ENCODE measurements at regions not wholly inside any gene's neighbourhood (a gene's known extent, or its start where the extent isn't known, plus 50 kb on each side); places are given as distances from the start of the nearest gene placed in this dataset.
"Not testable (repeated sequence)": the region's sequence is repeated elsewhere in the genome, so short reads cannot be mapped to it uniquely, and the experiment has no call there.

DNA sequence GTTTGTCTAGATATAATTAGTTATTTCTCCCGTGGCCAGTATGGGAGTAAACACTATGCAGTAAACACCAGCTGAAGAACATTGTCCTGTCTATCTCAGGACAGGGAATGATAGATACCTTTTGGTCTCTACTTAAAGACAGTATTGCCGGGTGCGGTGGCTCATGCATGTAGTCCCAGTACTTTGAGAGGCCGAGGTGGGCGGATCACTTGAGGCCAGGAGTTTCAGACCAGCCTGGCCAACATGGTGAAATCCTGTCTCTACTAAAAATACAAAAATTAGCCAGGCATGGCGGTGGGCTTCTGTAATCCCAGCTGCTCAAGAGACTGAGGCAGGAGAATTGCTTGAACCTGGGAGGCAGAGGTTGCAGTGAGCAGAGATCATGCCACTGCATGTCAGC lies 226.4 kb downstream of the TM9SF2 start:
- not testable (repeated sequence) for H3K9me3 ChIP-seq (replicated peaks; ENCODE audit: low read length); H3K4me3 ChIP-seq (ENCODE audit: low read length); H3K9ac ChIP-seq (ENCODE audit: low read depth, low read length); H3K4me2 ChIP-seq (ENCODE audit: low read length); H3K27me3 ChIP-seq (ENCODE audit: control insufficient read depth, insufficient read depth, low read length); H3K4me1 ChIP-seq (ENCODE audit: control insufficient read depth, insufficient read depth, low read length); H3K36me3 ChIP-seq (ENCODE audit: insufficient read depth, low read length)

- Histone ChIP-seq H3K27me3 (ENCODE audit: control insufficient read depth, insufficient read depth, low read length) (no peaks in the 10 kb centered on the region), H3K36me3 (ENCODE audit: insufficient read depth, low read length) (no peaks in the 10 kb centered on the region), H3K9ac (ENCODE audit: low read depth, low read length) (no peak overlapping the region), H3K4me2 (ENCODE audit: low read length) (no peak overlapping the region), H3K9me3 (replicated peaks; ENCODE audit: low read length) (no peaks in the 10 kb centered on the region), H3K4me1 (ENCODE audit: control insufficient read depth, insufficient read depth, low read length) (no peaks in the 10 kb centered on the region), H3K4me3 (ENCODE audit: low read length) (no peak overlapping the region)
Measured at GRCh38 chr13:99726282-99726894, 225.1 kb downstream of the TM9SF2 start.

- Histone ChIP-seq H3K4me3 (ENCODE audit: low read length) (no peak overlapping the region), H3K36me3 (ENCODE audit: insufficient read depth, low read length) (no peaks in the 10 kb centered on the region), H3K4me1 (ENCODE audit: control insufficient read depth, insufficient read depth, low read length) (no peaks in the 10 kb centered on the region), H3K9me3 (replicated peaks; ENCODE audit: low read length) (no peaks in the 10 kb centered on the region), H3K9ac (ENCODE audit: low read depth, low read length) (no peak overlapping the region), H3K27me3 (ENCODE audit: control insufficient read depth, insufficient read depth, low read length) (no peaks in the 10 kb centered on the region), H3K4me2 (ENCODE audit: low read length) (no peak overlapping the region)
Measured at GRCh38 chr13:99725644-99726043, 224.4 kb downstream of the TM9SF2 start.

- H3K9ac ChIP-seq (ENCODE audit: low read depth, low read length), result no peak overlapping the region
Measured at GRCh38 chr13:99724633-99725517, 223.6 kb downstream of the TM9SF2 start.

DNA sequence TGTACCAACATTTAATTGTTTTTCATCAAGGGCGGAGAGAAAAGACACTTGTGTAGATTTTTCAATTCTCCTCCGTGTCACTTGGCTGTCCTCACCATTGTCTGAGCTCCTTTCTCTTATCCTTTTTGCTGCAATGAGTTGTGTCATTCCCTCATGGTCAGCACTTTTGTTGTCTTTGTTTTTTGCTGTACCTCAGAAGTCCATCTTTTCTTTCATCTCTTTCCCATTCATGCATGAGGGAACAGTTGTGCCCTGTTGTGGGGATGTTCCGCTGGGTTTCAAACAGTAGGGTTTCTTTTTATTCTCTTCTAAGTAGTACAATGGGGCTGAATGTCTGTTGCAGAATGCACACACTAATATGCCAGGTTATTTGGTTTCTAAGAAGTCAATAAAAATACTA lies 222.6 kb downstream of the TM9SF2 start:
- Histone ChIP-seq H3K36me3 (ENCODE audit: insufficient read depth, low read length) (no peaks in the 10 kb centered on the region), H3K4me3 (ENCODE audit: low read length) (no peak overlapping the region), H3K9me3 (replicated peaks; ENCODE audit: low read length) (no peaks in the 10 kb centered on the region), H3K27me3 (ENCODE audit: control insufficient read depth, insufficient read depth, low read length) (no peaks in the 10 kb centered on the region), H3K4me1 (ENCODE audit: control insufficient read depth, insufficient read depth, low read length) (no peaks in the 10 kb centered on the region), H3K4me2 (ENCODE audit: low read length) (no peak overlapping the region), H3K9ac (ENCODE audit: low read depth, low read length) (no peak overlapping the region)

More at GRCh38 chr13:99724633-99725517, 223.6 kb downstream of the TM9SF2 start:
- no peaks in the 10 kb centered on the region for H3K9me3 ChIP-seq (replicated peaks; ENCODE audit: low read length)
- no peaks in the 10 kb centered on the region for H3K27me3 ChIP-seq (ENCODE audit: control insufficient read depth, insufficient read depth, low read length)
- no peak overlapping the region for H3K4me3 ChIP-seq (ENCODE audit: low read length)
- no peaks in the 10 kb centered on the region for H3K36me3 ChIP-seq (ENCODE audit: insufficient read depth, low read length)
- H3K4me2 ChIP-seq (ENCODE audit: low read length), result no peak overlapping the region
- no peaks in the 10 kb centered on the region for H3K4me1 ChIP-seq (ENCODE audit: control insufficient read depth, insufficient read depth, low read length)

- no peak overlapping the region for H3K4me3 ChIP-seq (ENCODE audit: low read length)
- H3K9ac ChIP-seq (ENCODE audit: low read depth, low read length), result no peak overlapping the region
- no peaks in the 10 kb centered on the region for H3K4me1 ChIP-seq (ENCODE audit: control insufficient read depth, insufficient read depth, low read length)
- H3K4me2 ChIP-seq (ENCODE audit: low read length), result no peak overlapping the region
- no peaks in the 10 kb centered on the region for H3K36me3 ChIP-seq (ENCODE audit: insufficient read depth, low read length)
- no peaks in the 10 kb centered on the region for H3K9me3 ChIP-seq (replicated peaks; ENCODE audit: low read length)
- no peaks in the 10 kb centered on the region for H3K27me3 ChIP-seq (ENCODE audit: control insufficient read depth, insufficient read depth, low read length)
Measured at GRCh38 chr13:99722931-99723330, 221.7 kb downstream of the TM9SF2 start.

DNA sequence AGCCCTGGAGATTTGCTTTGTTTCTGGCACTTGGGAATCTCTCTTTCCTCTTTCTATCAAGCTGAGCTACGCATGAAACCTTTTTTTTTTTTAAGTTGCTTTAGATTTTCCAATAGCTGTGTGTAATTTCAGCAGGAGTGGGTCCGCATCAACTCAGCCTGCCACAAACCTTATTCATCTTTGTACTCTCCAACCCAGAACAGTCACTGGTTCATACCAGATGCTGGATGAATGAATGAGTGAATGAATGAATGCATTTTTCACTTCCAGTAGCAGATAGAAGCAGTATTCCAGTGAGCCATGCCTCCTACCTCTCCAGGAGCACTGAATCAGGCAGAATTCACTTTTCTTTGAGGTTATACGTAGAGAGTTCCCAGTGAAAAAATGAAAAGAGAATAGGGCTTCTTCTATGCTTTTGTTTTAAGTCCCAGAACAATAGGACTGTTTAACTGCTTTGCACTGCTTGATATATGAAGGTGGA lies 221.1 kb downstream of the TM9SF2 start:
- H3K4me1 ChIP-seq (ENCODE audit: control insufficient read depth, insufficient read depth, low read length), result no peaks in the 10 kb centered on the region
- no peaks in the 10 kb centered on the region for H3K27me3 ChIP-seq (ENCODE audit: control insufficient read depth, insufficient read depth, low read length)
- no peaks in the 10 kb centered on the region for H3K9me3 ChIP-seq (replicated peaks; ENCODE audit: low read length)
- no peak overlapping the region for H3K4me3 ChIP-seq (ENCODE audit: low read length)
- no peaks in the 10 kb centered on the region for H3K36me3 ChIP-seq (ENCODE audit: insufficient read depth, low read length)
- no peak overlapping the region for H3K4me2 ChIP-seq (ENCODE audit: low read length)
- no peak overlapping the region for H3K9ac ChIP-seq (ENCODE audit: low read depth, low read length)

DNA sequence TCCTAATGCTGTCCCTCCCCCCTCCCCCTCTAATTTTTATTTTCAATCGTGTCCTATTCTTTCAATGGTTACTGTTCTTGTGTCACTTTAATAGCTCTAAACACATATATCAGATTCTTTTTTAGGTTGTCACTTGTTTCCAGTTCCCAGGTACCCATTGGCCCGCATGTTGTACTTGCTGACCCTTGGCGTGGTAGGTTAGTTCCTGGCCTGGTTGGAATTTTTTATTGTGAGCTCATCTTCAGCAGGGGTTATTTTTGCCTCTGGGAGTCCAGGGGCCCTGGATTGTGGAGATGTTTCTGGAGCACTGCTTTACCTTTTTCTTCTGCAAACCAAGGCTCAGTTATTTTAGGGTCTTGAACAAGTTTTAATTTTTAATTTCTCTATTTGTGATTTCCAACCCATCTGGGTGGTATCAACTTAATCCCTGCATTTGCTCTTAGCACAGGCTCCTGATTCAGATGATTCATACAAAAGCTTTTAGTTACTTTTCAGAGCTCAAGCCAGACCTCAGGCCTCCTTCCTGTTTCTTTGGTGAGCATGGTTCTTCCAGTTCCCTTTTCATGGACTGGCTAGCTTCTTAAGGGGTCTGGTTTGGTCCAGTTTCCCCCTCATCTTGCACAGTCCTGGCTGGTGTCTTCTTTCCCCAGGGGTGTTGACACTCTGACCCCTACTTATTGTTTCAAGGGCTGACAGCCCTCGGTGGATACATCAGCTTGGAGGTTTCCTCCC lies 220.5 kb downstream of the TM9SF2 start:
- no peaks in the 10 kb centered on the region for H3K9me3 ChIP-seq (replicated peaks; ENCODE audit: low read length)
- no peaks in the 10 kb centered on the region for H3K36me3 ChIP-seq (ENCODE audit: insufficient read depth, low read length)
- H3K4me2 ChIP-seq (ENCODE audit: low read length), result no peak overlapping the region
- no peak overlapping the region for H3K9ac ChIP-seq (ENCODE audit: low read depth, low read length)
- no peaks in the 10 kb centered on the region for H3K27me3 ChIP-seq (ENCODE audit: control insufficient read depth, insufficient read depth, low read length)
- no peak overlapping the region for H3K4me3 ChIP-seq (ENCODE audit: low read length)
- H3K4me1 ChIP-seq (ENCODE audit: control insufficient read depth, insufficient read depth, low read length), result no peaks in the 10 kb centered on the region

DNA sequence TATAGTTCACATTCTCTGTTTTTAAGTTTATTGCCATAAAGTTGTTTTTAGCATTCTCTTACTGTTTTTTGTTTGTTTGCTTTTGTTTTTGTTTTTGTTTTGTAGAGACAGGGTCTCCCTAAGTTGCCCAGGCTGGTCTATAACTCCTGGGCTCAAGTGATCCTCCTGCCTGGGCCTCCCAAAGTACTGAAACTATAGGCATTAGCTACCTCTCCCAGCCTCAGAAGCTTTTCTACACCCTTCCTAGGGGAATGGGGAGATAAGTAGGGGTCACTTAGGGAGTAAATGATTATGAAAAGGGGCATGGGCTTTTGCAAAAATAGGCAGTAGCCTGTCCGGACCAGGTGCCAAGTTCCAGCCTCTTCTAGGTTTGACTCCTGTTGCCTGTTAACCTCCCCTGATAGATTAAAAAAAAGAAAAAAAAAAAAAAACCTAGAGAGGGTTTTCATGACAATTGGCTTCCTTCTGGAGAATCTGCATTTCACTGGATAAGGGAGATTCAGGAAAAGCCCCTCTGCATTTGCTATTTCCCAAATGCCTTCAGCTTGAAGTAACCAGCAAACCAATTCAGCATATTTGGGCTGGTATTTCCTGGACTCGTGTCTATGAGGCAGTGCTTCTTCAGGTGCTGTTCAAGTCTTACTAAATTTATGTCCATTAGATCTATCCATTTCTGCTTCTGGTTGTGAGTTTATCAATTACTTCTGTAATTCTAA lies 216.8 kb downstream of the TM9SF2 start:
- no peaks in the 10 kb centered on the region for H3K36me3 ChIP-seq (ENCODE audit: insufficient read depth, low read length)
- H3K4me2 ChIP-seq (ENCODE audit: low read length), result no peak overlapping the region
- H3K9me3 ChIP-seq (replicated peaks; ENCODE audit: low read length), result no peaks in the 10 kb centered on the region
- no peaks in the 10 kb centered on the region for H3K4me1 ChIP-seq (ENCODE audit: control insufficient read depth, insufficient read depth, low read length)
- H3K4me3 ChIP-seq (ENCODE audit: low read length), result no peak overlapping the region
- H3K9ac ChIP-seq (ENCODE audit: low read depth, low read length), result no peak overlapping the region
- no peaks in the 10 kb centered on the region for H3K27me3 ChIP-seq (ENCODE audit: control insufficient read depth, insufficient read depth, low read length)

DNA sequence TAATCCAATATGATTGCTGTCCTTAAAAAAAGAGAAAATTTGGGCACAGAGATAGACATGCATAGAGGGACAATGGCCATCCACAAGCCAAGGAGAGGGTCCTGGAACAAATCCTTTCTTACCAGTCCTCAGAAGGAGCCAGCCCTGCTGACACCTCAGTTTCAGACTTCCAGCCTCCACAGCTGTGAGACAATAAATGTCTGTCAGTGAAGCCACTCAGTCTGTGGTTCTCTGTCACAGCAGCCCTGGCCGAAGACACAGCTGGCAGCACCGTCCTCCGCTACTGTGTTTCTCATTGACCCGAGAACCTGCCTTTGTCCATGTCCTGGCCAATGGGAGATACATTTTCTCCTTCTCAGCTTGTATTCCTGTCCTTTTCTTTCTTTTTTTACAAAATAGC lies 207.9 kb downstream of the TM9SF2 start:
- Histone ChIP-seq H3K4me2 (ENCODE audit: low read length) (no peak overlapping the region), H3K4me1 (ENCODE audit: control insufficient read depth, insufficient read depth, low read length) (no peaks in the 10 kb centered on the region), H3K9me3 (replicated peaks; ENCODE audit: low read length) (no peaks in the 10 kb centered on the region), H3K9ac (ENCODE audit: low read depth, low read length) (no peak overlapping the region), H3K27me3 (ENCODE audit: control insufficient read depth, insufficient read depth, low read length) (no peaks in the 10 kb centered on the region), H3K36me3 (ENCODE audit: insufficient read depth, low read length) (no peaks in the 10 kb centered on the region), H3K4me3 (ENCODE audit: low read length) (no peak overlapping the region)

- H3K36me3 ChIP-seq (ENCODE audit: insufficient read depth, low read length), result no peaks in the 10 kb centered on the region
- H3K4me3 ChIP-seq (ENCODE audit: low read length), result no peak overlapping the region
- H3K9ac ChIP-seq (ENCODE audit: low read depth, low read length), result no peak overlapping the region
- H3K4me2 ChIP-seq (ENCODE audit: low read length), result no peak overlapping the region
- H3K27me3 ChIP-seq (ENCODE audit: control insufficient read depth, insufficient read depth, low read length), result no peaks in the 10 kb centered on the region
- H3K9me3 ChIP-seq (replicated peaks; ENCODE audit: low read length), result no peaks in the 10 kb centered on the region
- H3K4me1 ChIP-seq (ENCODE audit: control insufficient read depth, insufficient read depth, low read length), result no peaks in the 10 kb centered on the region
Measured at GRCh38 chr13:99704390-99704789, 203.1 kb downstream of the TM9SF2 start.

Data from skeletal muscle satellite cell (primary cell).